GM20431 (cell line): ENCODE measurements at regions not wholly inside any gene's neighbourhood (a gene's known extent, or its start where the extent isn't known, plus 50 kb on each side); places are given as distances from the start of the nearest gene placed in this dataset.

Experiments
- in situ Hi-C: fragments of 300-500 bp; cut with MseI, MboI; formaldehyde crosslinking; loops from one replicate; pipeline ENCODE4 v1.15.0; 2020; ENCODE audit warnings: low sequenced_read_pairs; ENCODE audit not compliant: unreplicated experiment

DNA sequence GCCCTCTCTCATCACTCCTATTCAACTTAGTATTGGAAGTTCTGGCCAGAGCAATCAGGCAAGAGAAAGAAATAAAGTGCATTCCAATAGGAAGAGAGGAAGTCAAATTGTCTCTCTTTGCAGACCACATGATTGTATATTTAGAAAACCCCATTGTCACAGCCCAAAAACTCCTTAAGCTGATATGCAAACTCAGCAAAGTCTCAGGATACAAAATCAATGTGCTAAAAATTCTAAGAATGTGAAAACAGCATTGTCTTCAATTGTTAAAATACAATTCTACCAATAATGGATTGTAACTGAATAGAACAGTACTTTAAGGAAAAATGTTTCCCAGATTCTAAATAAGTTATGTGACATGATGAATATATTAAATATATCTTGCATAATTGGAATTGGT is 2269.2 kb upstream of the PCDH20 start:
- in situ Hi-C loops, result no loop called here

DNA sequence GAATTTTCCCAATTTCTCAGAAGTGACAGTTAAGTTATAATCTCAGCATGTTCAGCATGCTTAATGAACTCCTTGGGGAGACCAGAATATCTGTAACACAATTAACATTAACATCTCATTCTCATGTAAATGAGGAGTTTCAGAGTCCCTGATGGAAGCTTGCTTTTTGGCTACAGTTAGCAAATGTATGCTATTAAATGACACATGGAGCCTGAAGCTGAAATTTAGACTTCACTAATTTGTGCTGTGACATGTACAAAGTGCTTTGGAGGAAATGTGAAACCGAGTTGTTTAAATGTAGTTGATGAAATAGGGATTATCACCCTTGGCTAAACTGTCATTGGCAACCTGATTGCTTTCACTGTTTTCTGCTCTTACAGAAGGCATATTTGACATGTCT is 2265.1 kb upstream of the PCDH20 start:
- in situ Hi-C loops, result no loop called here

DNA sequence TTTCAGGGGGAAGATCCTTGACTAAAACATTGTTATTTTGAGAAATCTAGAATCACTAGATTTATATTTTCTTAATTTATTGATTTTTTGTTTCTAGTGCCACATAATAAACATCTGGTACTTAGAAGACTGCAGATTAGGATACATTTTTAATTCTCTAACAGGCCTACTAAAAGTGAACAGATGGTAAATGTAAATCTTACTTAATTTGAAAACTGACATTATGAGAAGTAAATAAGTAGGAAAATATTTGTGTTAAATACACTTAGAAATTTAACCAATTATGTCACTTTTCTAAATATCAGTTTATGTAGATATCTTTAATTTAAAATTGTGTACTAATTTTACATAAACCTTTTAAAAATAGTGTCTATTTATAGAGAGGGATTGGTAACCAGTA is 2255.6 kb upstream of the PCDH20 start:
- in situ Hi-C loops, result no loop called here

DNA sequence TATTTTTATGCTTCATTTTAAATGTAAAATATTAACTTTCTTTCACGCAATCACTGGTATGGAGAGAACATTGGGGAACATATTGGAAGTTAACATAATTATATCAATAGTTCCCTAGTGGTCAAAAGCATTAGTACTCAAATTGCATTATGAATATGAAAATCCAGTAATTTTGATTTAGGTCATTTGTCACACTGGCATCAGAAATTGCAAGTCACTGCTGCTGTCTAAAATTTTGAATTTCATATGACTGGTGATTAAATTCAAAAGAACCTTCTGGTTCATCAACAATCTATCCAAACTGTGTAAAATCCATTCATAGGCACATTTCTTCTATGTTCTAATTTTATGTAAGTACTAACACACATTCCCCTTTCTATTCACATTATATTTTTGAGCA is 2235.7 kb upstream of the PCDH20 start:
- in situ Hi-C loops, result no loop called here

DNA sequence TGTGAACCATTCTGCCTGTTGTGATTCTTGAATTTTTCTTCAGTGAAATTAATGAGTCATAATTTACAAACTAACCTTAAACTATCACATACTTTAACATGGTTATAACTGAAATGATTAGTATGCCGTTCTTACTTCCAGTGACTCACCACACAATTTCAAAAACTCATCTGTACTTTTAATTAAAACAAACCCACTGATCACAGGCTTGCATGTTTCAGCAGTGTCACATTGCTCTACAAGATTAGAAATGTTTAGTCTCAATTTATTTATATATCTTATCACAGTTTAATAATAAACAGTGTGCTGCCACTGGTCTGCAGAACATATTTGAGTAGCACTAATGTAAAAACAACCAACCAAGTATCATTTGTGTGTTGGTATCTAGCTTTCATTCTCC is 2227.9 kb upstream of the PCDH20 start:
- in situ Hi-C loops, result no loop called here

DNA sequence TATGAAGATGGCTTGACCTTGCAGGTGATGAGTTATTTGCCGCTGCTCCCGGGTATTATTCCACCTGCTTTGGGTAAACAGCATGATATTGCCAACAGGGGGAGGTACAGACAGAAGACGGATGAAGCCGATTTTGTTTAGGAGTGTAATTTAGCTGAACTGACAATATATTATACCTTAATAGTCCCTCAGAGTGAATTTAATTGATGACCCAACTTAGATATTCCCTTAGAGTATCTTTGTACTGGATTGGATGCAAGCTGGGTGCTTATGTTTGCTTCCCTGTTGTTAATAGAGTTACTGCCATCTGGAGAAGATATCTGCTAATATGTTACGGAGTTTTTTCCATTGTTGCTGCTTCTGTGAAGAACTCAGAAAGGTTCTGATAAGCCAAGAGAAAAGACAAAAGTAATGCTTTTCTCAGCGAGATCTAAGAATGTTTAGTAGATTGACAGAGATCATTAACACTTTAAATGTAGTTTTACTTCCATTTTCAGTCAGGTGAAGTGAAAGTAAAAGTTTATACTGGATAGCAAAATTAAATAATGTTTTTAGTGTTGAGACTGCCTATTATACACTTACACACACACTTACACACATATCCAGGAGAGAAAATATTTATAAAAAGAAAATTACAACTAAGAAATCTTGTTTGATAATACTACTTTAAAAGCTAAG is 2220.8 kb upstream of the PCDH20 start:
- in situ Hi-C loops, result no loop called here

GRCh38 chr13:63632321-63632720 is 2216.7 kb upstream of the PCDH20 start:
- in situ Hi-C loops, result no loop called here

DNA sequence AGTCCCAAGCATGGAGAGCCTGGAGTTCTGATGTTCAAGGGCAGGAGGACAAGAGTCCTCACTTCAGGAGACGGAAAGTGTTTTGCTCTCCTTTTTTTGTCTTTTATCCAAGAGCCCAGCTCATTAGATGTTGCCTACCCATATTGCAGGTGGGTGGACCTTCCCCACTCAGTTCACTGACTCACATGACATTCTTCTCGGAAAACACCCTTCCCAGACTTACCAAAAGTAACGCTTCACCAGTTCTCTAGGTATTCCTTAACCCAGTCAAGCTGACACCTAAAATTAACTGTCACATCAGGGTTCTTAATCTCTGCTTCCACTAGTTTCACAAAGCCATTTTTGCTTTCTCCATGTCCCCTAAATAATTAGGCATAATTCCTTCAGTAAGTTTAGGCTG is 2215.4 kb upstream of the PCDH20 start:
- in situ Hi-C loops, result no loop called here

GRCh38 chr13:63629591-63629990 is 2213.9 kb upstream of the PCDH20 start:
- in situ Hi-C loops, result no loop called here

DNA sequence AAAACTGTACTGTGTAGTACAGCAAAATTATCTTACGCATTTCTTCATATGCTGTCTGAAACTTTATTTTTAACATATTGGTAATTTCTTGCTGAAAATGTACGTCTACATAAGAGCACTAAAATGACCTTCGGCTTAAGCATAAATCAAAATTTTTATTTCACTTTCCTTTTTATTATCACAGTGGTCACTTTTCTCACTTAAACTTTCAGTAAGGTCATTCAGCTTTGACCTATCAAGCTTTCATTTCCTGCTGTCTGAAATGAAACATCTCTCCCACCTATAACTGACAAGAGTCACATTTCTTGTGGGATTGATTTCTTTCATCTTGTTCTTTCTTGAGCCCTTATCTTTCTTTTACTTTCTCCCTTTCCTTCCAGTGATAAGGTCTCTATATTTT is 2212.7 kb upstream of the PCDH20 start:
- in situ Hi-C loops, result no loop called here

- in situ Hi-C loops, result no loop called here
Measured at GRCh38 chr13:63625869-63626268, 2210.2 kb upstream of the PCDH20 start.

DNA sequence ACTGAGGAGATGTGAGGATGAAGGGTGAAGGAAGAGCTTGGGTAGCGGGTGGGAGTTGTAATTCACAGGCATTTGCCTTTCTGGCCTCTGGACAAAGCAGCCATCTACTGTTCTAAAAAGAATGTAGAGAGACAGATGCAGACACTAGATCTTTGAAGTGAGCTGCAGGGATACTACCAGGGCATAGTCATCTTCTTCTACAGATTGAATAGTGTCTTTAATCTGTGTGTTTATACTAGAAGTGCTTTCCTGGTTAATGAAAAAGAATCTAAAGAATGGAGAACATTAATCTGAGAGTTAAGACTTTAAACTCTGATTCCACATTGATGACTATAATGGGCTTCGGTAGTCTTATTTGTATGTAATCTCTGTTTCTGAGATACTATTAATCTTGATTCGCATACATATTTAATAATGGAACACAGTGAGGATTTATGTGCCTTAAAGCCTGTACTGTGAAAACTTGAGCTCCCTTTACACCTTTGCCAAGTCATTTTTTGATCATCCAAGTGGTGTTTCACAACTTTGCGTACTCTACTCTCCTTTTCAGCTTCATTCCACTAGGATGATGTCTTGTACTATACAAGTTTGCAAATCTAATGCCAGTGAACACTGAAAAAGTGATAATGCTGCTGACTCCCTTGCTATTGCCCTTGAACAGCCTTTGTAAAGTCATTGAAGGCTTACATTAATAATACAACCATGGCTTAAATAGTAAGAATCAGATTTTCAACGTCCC is 2199.4 kb upstream of the PCDH20 start:
- in situ Hi-C loops, result no loop called here

- in situ Hi-C loops, result no loop called here
Measured at GRCh38 chr13:63607153-63607552, 2191.5 kb upstream of the PCDH20 start.

- in situ Hi-C loops, result no loop called here
Measured at GRCh38 chr13:63605962-63606361, 2190.3 kb upstream of the PCDH20 start.

- in situ Hi-C loops, result no loop called here
Measured at GRCh38 chr13:63605403-63605802, 2189.8 kb upstream of the PCDH20 start.

DNA sequence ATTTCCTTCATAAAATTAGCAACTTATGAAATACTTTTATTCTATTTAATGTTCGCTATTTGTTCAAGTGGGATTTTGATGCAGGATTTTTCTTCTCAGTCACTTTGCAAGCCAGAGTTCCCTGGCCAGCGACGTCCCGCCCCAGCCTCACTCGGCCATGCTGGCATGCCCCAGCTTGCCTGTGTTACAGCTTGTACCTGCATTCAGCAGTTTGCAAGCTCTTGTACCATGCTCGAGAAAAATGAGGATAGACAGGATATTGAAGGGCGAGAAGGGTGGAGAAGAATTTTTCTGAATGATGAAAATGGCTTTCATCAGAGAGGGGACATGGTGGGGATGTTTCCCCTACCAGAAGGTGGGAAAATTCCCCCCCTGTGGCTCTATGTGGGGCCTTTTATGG is 2180.2 kb upstream of the PCDH20 start:
- in situ Hi-C loops, result no loop called here

DNA sequence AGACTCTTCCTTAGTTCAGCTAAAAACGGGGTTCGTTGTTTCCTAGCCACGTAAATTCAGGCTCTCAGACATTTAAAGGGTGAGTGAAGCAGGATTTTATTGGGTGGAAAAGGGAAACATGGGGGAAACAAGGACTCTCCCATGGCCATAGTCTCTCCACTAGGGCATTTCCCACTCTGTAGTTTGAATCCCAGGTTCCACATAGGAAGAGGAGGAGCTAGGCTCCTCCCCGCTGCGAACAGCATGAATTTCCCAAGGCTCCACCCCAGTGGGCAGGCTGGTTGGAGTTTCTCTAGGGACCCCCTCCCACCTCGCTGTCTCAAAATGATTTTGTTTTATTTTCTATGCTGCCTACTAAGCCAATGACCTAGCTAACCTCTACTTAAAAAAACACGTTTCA is 2170.8 kb upstream of the PCDH20 start:
- in situ Hi-C loops, result no loop called here

GRCh38 chr13:63578796-63579195 is 2163.1 kb upstream of the PCDH20 start:
- in situ Hi-C loops, result no loop called here

DNA sequence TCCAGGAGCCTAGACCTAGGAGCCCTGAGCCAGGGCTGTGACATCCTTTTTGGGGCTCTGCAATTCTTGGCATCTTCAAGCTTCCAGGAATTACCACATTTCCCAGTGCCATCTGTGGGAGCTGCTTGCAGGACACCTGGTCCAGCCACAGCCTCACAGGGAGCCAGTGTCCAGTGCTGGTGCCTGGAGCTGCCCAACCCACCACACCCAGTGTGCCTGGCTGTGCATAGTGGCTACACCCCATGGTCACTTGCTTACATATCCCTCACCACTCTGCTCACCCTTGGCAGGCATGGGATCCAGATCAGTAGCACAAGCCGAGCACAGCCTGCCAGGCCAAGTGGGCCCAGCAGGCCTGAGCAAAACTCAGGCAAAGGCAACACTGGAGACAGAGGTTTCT is 2151.4 kb upstream of the PCDH20 start:
- in situ Hi-C loops, result no loop called here

DNA sequence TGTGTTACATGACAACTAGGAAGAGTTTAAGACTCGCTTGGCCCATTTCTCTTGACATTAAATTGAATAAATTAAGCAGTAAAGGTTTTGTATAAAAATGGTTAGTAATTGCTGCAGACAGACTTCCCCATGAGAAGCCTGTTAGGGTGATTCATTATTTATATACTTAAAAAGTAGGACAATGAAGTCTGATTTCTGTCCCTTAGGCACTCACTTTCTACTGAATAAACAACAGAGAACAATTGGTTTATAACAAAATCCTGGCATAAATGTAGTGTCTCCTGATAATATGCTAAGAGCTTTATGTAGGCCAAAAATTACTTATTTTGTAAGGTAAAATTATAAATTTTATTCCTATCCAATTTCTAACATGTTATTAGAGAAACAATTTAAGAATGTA is 2138.5 kb upstream of the PCDH20 start:
- in situ Hi-C loops, result no loop called here

DNA sequence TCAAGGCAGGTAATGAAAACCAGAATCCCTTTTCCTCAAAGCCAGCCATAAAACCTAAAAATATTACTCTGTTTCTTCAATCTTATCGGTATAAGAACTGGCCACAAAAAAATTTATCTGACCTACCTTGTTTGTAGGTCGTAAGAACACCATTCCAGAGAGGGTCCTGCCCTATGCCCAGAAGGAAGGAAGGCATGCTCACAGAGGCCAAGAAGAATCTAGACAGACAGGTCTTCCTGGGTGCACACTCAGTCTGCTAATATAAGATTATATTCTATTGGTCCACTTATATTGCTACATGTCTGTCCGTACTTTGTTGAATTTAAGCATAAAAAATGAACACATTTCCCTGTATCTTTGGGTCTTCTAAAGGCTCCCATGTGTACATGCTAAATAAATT is 2136.1 kb upstream of the PCDH20 start:
- in situ Hi-C loops, result no loop called here

GRCh38 chr13:63546524-63546923 is 2130.9 kb upstream of the PCDH20 start:
- in situ Hi-C loops, result no loop called here
